Loucy (cell line): ENCODE measurements at regions not wholly inside any gene's neighbourhood (a gene's known extent, or its start where the extent isn't known, plus 50 kb on each side); places are given as distances from the start of the nearest gene placed in this dataset.
"Not testable (repeated sequence)": the region's sequence is repeated elsewhere in the genome, so short reads cannot be mapped to it uniquely, and the experiment has no call there.

Experiments used
- EZH2phosphoT487 ChIP-seq: fragments of 200-600 bp; IDR thresholded peaks from 2 replicates; pipeline ENCODE4 v1.6.1; 2018; ENCODE audit warnings: antibody characterized with exemption, mild to moderate bottlenecking, moderate library complexity, borderline replicate concordance
- TF ChIP-seq, protein P1 (sequence below): fragments of 200-600 bp; sonication (generic); conservative IDR thresholded peaks from 2 replicates; pipeline ENCODE4 v1.5.1; 2014; ENCODE audit warnings: mild to moderate bottlenecking, antibody characterized with exemption, low read length

DNA sequence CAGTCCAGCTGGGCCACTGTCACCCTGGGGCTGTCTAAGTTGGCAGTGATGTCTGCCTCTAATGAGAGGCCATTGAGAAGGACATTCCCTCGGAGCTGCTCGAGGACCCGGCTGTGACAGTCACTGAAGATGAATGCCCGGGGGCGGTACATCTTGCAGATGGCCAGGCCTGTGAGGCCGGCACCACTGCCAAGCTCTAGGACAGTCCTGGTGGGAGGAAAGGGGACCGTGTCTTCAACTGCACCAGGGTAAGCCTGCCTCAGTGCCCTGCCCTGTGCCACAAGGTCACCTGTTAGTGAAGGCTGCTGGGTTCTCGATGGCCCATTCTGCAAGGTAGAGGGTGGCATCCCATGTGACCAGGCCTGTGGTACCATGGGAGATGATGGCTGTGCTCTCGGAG is 236.6 kb upstream of the FRG2C start:
- TF ChIP-seq, protein P1, sequence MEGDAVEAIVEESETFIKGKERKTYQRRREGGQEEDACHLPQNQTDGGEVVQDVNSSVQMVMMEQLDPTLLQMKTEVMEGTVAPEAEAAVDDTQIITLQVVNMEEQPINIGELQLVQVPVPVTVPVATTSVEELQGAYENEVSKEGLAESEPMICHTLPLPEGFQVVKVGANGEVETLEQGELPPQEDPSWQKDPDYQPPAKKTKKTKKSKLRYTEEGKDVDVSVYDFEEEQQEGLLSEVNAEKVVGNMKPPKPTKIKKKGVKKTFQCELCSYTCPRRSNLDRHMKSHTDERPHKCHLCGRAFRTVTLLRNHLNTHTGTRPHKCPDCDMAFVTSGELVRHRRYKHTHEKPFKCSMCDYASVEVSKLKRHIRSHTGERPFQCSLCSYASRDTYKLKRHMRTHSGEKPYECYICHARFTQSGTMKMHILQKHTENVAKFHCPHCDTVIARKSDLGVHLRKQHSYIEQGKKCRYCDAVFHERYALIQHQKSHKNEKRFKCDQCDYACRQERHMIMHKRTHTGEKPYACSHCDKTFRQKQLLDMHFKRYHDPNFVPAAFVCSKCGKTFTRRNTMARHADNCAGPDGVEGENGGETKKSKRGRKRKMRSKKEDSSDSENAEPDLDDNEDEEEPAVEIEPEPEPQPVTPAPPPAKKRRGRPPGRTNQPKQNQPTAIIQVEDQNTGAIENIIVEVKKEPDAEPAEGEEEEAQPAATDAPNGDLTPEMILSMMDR: not testable (repeated sequence)
- TF ChIP-seq EZH2phosphoT487: not testable (repeated sequence)
